Spleen (tissue), 11 donors: ENCODE measurements at regions not wholly inside any gene's neighbourhood (a gene's known extent, or its start where the extent isn't known, plus 50 kb on each side); places are given as distances from the start of the nearest gene placed in this dataset.
"Not testable (repeated sequence)": the region's sequence is repeated elsewhere in the genome, so short reads cannot be mapped to it uniquely, and the experiment has no call there.

Experiments used
- DNase-seq: peaks from one replicate; pipeline ENCODE4 v3.0.0-alpha.2; 2020
- H3K27ac ChIP-seq, 8 donors: fragments of 200-600 bp; sonication (generic) in 7 of 8; 1 replicate in 4 of 8; 2 replicates in 4 of 8; pipeline versions ENCODE4 v1.5.0 to v1.8.0; 2016 to 2021; ENCODE audit warnings: inconsistent platforms in 4 of 8, mild to moderate bottlenecking in 4 of 8, moderate library complexity in 1 of 8
- H3K27me3 ChIP-seq, 7 donors: fragments of 200-600 bp; sonication (generic) in 6 of 7; replicated peaks in 1 of 7; 1 replicate in 4 of 7; 2 replicates in 3 of 7; pipeline versions ENCODE4 v1.5.0 to v1.8.0; 2016 to 2021; ENCODE audit warnings: inconsistent platforms in 3 of 7, mild to moderate bottlenecking in 1 of 7
- H3K36me3 ChIP-seq, 6 donors: fragments of 200-600 bp; sonication (generic) in 5 of 6; 1 replicate in 4 of 6; 2 replicates in 2 of 6; pipeline versions ENCODE4 v1.5.0 to v1.8.0; 2016 to 2021; ENCODE audit warnings: inconsistent platforms in 2 of 6
- H3K4me1 ChIP-seq, 6 donors: fragments of 200-600 bp; sonication (generic) in 5 of 6; 1 replicate in 3 of 6; 2 replicates in 3 of 6; pipeline versions ENCODE4 v1.5.0 to v1.8.0; 2016 to 2021; ENCODE audit warnings: inconsistent platforms in 3 of 6
- H3K4me3 ChIP-seq, 8 donors: fragments of 200-600 bp; sonication (generic) in 7 of 8; 1 replicate in 4 of 8; 2 replicates in 4 of 8; pipeline versions ENCODE4 v1.5.0 to v1.8.0; 2016 to 2021; ENCODE audit warnings: inconsistent platforms in 4 of 8, mild to moderate bottlenecking in 4 of 8, moderate library complexity in 2 of 8
- H3K9me3 ChIP-seq, 8 donors: fragments of 200-600 bp; sonication (generic) in 7 of 8; 1 replicate in 4 of 8; 2 replicates in 4 of 8; pipeline versions ENCODE4 v1.5.0 to v1.8.0; 2016 to 2021; ENCODE audit warnings: inconsistent platforms in 4 of 8
- CTCF ChIP-seq, 11 experiments: fragments of 200-600 bp in 7 of 11; fragments of 450-650 bp in 4 of 11; sonication (generic) in 4 of 11; IDR thresholded peaks in 8 of 11; conservative IDR thresholded peaks in 3 of 11; 1 replicate in 7 of 11; 2 replicates in 4 of 11; pipeline versions ENCODE4 v1.4.0 to v1.8.0; 2016 to 2021; ENCODE audit warnings: antibody characterized with exemption in 11 of 11, inconsistent platforms in 4 of 11, mild to moderate bottlenecking in 1 of 11
- POLR2A ChIP-seq, 3 donors: fragments of 450-650 bp; IDR thresholded peaks; one replicate each; pipeline ENCODE4 v1.5.1; 2017; ENCODE audit warnings: antibody characterized with exemption in 3 of 3, mild to moderate bottlenecking in 1 of 3
- POLR2AphosphoS5 ChIP-seq, 3 donors: sonication (generic); formaldehyde crosslinking; IDR thresholded peaks; one replicate each; pipeline ENCODE4 v1.5.1; 2017; ENCODE audit warnings: antibody characterized with exemption in 3 of 3
- WGBS, 5 donors: extraction: QIAGEN DNeasy Blood & Tissue Kit in 3 of 5; methylation state at CpG; one replicate each; pipeline versions ENCODE4 v1.1.5 to v1.1.7; 2013 to 2018; 5-methylcytosine and 5-hydroxymethylcytosine counted together
- intact Hi-C: fragments of 100-400 bp; cut with DNase I; formaldehyde crosslinking; loops from one replicate; pipeline ENCODE4 v1.15.0; 2023; ENCODE audit warnings: low total_unique reads
- donor health status: healthy with polysubstance abuse.
- donor health status: DM: no; HTN: no; CAD: no; lungs with moderate emphysema.
- donor health status: DM: no; HTN: no; CAD: no.
- donor health status: Bipolar disorder and iron deficiency.
- donor health status: healthy.
- donor health status: DM: no; HTN: no; CAD: no.
- donor health status: DM: yes; HTN: yes; CAD: no.

- no peaks in the 10 kb centered on the region for H3K36me3 ChIP-seq
These were observed 192.8 kb upstream of the NR5A2 start for GRCh38 chr1:199834711-199835110.

GRCh38 chr1:199836430-199836829, 191.1 kb upstream of the NR5A2 start:
- H3K36me3 ChIP-seq = no peaks in the 10 kb centered on the region
- H3K27me3 ChIP-seq = peaks cover 0 to 5% (median 0%) of the 10 kb centered on the region in 7 donors
- no peak overlapping the region for H3K4me3 ChIP-seq
- H3K9me3 ChIP-seq = peaks cover 0 to 16% (median 8%) of the 10 kb centered on the region in 8 donors
- intact Hi-C loops = no loop called here
- no peaks in the 10 kb centered on the region for H3K4me1 ChIP-seq
- 82 to 90% (median 85%) methylated on average over 2 of the region's 2 CpGs for WGBS, 5 donors
- TF ChIP-seq CTCF (IDR thresholded peaks at IDR 0.05 in 8 of 11, conservative IDR thresholded peaks at IDR 0.05 in 3 of 11) = no peak
- TF ChIP-seq POLR2AphosphoS5 (IDR thresholded peaks at IDR 0.05) = no peak
- no peak for TF ChIP-seq POLR2A (IDR thresholded peaks at IDR 0.05)
- no peak for DNase-seq
- H3K27ac ChIP-seq = no peak overlapping the region

More at GRCh38 chr1:199834711-199835110, 192.8 kb upstream of the NR5A2 start:
- Histone ChIP-seq H3K4me3 (no peak overlapping the region), H3K27me3 (peaks cover 0 to 5% (median 0%) of the 10 kb centered on the region in 7 donors), H3K27ac (no peak overlapping the region), H3K4me1 (no peaks in the 10 kb centered on the region), H3K9me3 (peaks cover 0 to 16% (median 8%) of the 10 kb centered on the region in 8 donors)
- intact Hi-C loops = no loop called here
- WGBS, 5 donors = 29 to 86% (median 76%) methylated on average over 1 of the region's 1 CpG
- TF ChIP-seq POLR2AphosphoS5 (IDR thresholded peaks at IDR 0.05) (no peak), CTCF (IDR thresholded peaks at IDR 0.05 in 8 of 11, conservative IDR thresholded peaks at IDR 0.05 in 3 of 11) (no peak), POLR2A (IDR thresholded peaks at IDR 0.05) (no peak)
- DNase-seq = no peak

- H3K27me3 ChIP-seq = peaks cover 0 to 5% (median 0%) of the 10 kb centered on the region in 7 donors
- H3K27ac ChIP-seq = no peak overlapping the region
- no peaks in the 10 kb centered on the region for H3K4me1 ChIP-seq
- intact Hi-C loops = no loop called here
- peaks cover 0 to 16% (median 8%) of the 10 kb centered on the region in 8 donors for H3K9me3 ChIP-seq
- no peak for DNase-seq
- TF ChIP-seq CTCF (IDR thresholded peaks at IDR 0.05 in 8 of 11, conservative IDR thresholded peaks at IDR 0.05 in 3 of 11) (no peak), POLR2AphosphoS5 (IDR thresholded peaks at IDR 0.05) (no peak), POLR2A (IDR thresholded peaks at IDR 0.05) (no peak)
- H3K36me3 ChIP-seq = no peaks in the 10 kb centered on the region
- H3K4me3 ChIP-seq = no peak overlapping the region
- WGBS, 5 donors = 50 to 61% (median 51%) methylated on average over 1 of the region's 1 CpG
These were observed 190.2 kb upstream of the NR5A2 start for GRCh38 chr1:199837321-199837720.

- DNase-seq, H3K36me3 ChIP-seq, H3K27ac ChIP-seq, H3K4me1 ChIP-seq, H3K27me3 ChIP-seq, intact Hi-C loops, H3K4me3 ChIP-seq: not testable (repeated sequence)
- 89 to 98% (median 96%) methylated on average over 8 of the region's 8 CpGs for WGBS, 5 donors
- peaks cover 0 to 16% (median 8%) of the 10 kb centered on the region in 8 donors for H3K9me3 ChIP-seq
These were observed 187.9 kb upstream of the NR5A2 start for GRCh38 chr1:199839608-199840007.

- 95 to 99% (median 96%) methylated on average over 2 of the region's 2 CpGs for WGBS, 5 donors
These were observed 184.4 kb upstream of the NR5A2 start for GRCh38 chr1:199843096-199843495.

More at GRCh38 chr1:199843096-199843495, 184.4 kb upstream of the NR5A2 start:
- H3K9me3 ChIP-seq, DNase-seq, intact Hi-C loops, H3K4me1 ChIP-seq, H3K27me3 ChIP-seq, H3K27ac ChIP-seq, H3K4me3 ChIP-seq, H3K36me3 ChIP-seq: not testable (repeated sequence)
